Breast epithelium (tissue), 4 donors: ENCODE measurements at regions not wholly inside any gene's neighbourhood (a gene's known extent, or its start where the extent isn't known, plus 50 kb on each side); places are given as distances from the start of the nearest gene placed in this dataset.

Experiments
- DNase-seq, 2 donors: peaks; one replicate each; pipeline ENCODE4 v3.0.0-alpha.2; 2019; ENCODE audit warnings: low spot score in 2 of 2
- H3K27ac ChIP-seq, 2 donors: fragments of 200-600 bp; sonication (generic) in 1 of 2; one replicate each; pipeline ENCODE4 v1.5.1; 2016 to 2019; ENCODE audit warnings: mild to moderate bottlenecking in 1 of 2
- H3K27me3 ChIP-seq, 2 donors: fragments of 200-600 bp; sonication (generic) in 1 of 2; one replicate each; pipeline versions ENCODE4 v1.5.1 to v1.6.0; 2017 to 2019; ENCODE audit warnings: control low read depth in 1 of 2, mild to moderate bottlenecking in 1 of 2
- H3K36me3 ChIP-seq: fragments of 200-600 bp; one replicate; pipeline ENCODE4 v1.5.1; 2019
- H3K4me1 ChIP-seq, 2 donors: fragments of 200-600 bp; sonication (generic); one replicate each; pipeline ENCODE4 v1.5.1; 2016 to 2019; ENCODE audit warnings: control low read depth in 1 of 2
- H3K4me3 ChIP-seq, 3 donors: fragments of 200-600 bp; sonication (generic); 1 replicate in 2 of 3; 2 replicates in 1 of 3; pipeline ENCODE4 v1.5.1; 2016 to 2019; ENCODE audit warnings: mild to moderate bottlenecking in 3 of 3, moderate library complexity in 2 of 3
- H3K9me3 ChIP-seq, 2 donors: fragments of 200-600 bp; sonication (generic) in 1 of 2; one replicate each; pipeline ENCODE4 v1.5.1; 2016 to 2019; ENCODE audit warnings: control low read depth in 1 of 2
- POLR2A ChIP-seq: fragments of 450-650 bp; IDR thresholded peaks from one replicate; pipeline ENCODE4 v1.6.1; 2016; ENCODE audit warnings: antibody characterized with exemption, mild to moderate bottlenecking, moderate library complexity
- POLR2AphosphoS5 ChIP-seq, 3 donors: sonication (generic); formaldehyde crosslinking; IDR thresholded peaks; one replicate each; pipeline ENCODE4 v1.6.1; 2017; ENCODE audit warnings: antibody characterized with exemption in 3 of 3
- intact Hi-C: fragments of 100-400 bp; cut with DNase I; formaldehyde crosslinking; loops from one replicate; pipeline ENCODE4 v1.15.1; 2023; ENCODE audit warnings: low total_unique reads
- TF ChIP-seq, protein P1 (sequence below), 3 donors: fragments of 450-650 bp; IDR thresholded peaks; one replicate each; pipeline ENCODE4 v1.5.1; 2016 to 2017; ENCODE audit warnings: antibody characterized with exemption in 3 of 3, mild to moderate bottlenecking in 3 of 3, moderate library complexity in 3 of 3

GRCh38 chr22:48591286-48592065 is 1236.2 kb downstream of the BRD1 start:
- Histone ChIP-seq H3K27ac (no peak overlapping the region), H3K9me3 (no peaks in the 10 kb centered on the region), H3K4me3 (no peak overlapping the region), H3K36me3 (no peaks in the 10 kb centered on the region), H3K27me3 (peaks cover 0 to 10% of the 10 kb centered on the region in 2 donors), H3K4me1 (no peaks in the 10 kb centered on the region)
- DNase-seq: no peak
- intact Hi-C loops: no loop called here
- TF ChIP-seq, protein P1, sequence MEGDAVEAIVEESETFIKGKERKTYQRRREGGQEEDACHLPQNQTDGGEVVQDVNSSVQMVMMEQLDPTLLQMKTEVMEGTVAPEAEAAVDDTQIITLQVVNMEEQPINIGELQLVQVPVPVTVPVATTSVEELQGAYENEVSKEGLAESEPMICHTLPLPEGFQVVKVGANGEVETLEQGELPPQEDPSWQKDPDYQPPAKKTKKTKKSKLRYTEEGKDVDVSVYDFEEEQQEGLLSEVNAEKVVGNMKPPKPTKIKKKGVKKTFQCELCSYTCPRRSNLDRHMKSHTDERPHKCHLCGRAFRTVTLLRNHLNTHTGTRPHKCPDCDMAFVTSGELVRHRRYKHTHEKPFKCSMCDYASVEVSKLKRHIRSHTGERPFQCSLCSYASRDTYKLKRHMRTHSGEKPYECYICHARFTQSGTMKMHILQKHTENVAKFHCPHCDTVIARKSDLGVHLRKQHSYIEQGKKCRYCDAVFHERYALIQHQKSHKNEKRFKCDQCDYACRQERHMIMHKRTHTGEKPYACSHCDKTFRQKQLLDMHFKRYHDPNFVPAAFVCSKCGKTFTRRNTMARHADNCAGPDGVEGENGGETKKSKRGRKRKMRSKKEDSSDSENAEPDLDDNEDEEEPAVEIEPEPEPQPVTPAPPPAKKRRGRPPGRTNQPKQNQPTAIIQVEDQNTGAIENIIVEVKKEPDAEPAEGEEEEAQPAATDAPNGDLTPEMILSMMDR (IDR thresholded peaks at IDR 0.05): no peak
- TF ChIP-seq POLR2A (no peak), POLR2AphosphoS5 (IDR thresholded peaks at IDR 0.05) (no peak)

GRCh38 chr22:48589901-48590300 is 1237.8 kb downstream of the BRD1 start:
- no peak overlapping the region for H3K27ac ChIP-seq
- H3K9me3 ChIP-seq: no peaks in the 10 kb centered on the region
- TF ChIP-seq POLR2AphosphoS5 (IDR thresholded peaks at IDR 0.05) (no peak), POLR2A (no peak)
- TF ChIP-seq, protein P1 (IDR thresholded peaks at IDR 0.05): no peak
- H3K4me3 ChIP-seq: no peak overlapping the region
- no peaks in the 10 kb centered on the region for H3K36me3 ChIP-seq
- no peaks in the 10 kb centered on the region for H3K4me1 ChIP-seq
- intact Hi-C loops: no loop called here
- no peak for DNase-seq
- peaks cover 0 to 9% of the 10 kb centered on the region in 2 donors for H3K27me3 ChIP-seq

- Histone ChIP-seq H3K27ac (no peak overlapping the region), H3K4me1 (no peaks in the 10 kb centered on the region), H3K9me3 (no peaks in the 10 kb centered on the region), H3K36me3 (no peaks in the 10 kb centered on the region), H3K27me3 (peaks cover 0 to 2% of the 10 kb centered on the region in 2 donors), H3K4me3 (no peak overlapping the region)
- TF ChIP-seq POLR2AphosphoS5 (IDR thresholded peaks at IDR 0.05) (no peak), POLR2A (no peak)
- TF ChIP-seq, protein P1 (IDR thresholded peaks at IDR 0.05): no peak
- no peak for DNase-seq
- intact Hi-C loops: no loop called here
Observed at GRCh38 chr22:48588878-48589450, 1238.7 kb downstream of the BRD1 start.

DNA sequence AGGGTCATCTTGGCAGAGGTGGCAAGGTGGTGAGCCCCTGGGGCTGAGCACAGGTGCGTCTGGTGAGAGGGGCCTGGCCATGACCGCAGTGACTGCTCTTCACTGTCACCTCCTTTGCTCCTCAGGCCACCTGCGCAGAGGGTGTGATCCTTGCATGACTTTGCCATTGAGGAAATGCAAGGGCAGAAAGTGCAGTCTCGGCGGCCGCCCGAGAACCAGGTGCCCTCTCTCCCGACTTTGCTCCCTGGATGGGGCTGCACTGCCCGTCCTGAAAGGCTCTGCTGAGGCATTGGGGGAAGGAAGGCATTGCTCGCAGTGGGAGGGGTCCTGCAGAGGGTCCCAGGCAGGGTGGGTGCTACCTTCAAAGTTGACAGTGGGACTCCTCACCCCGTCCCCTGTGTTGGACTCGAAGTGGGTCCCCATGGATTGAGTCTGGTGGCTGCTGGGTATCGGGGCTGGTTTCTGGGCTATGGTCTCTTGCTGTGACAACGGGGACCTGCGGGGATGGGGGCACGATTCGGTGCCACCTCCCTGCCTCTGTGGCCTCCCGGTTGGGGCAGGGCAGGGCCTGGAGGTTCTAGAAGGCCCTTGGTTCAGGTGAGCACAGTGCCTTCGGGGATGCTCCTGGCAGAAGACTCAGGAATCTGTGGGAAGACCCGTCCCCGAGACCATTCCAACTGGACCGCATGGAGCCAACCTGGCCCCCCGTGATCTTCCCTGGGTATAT is 1239.4 kb downstream of the BRD1 start:
- H3K9me3 ChIP-seq: no peaks in the 10 kb centered on the region
- H3K27ac ChIP-seq: no peak overlapping the region
- no peaks in the 10 kb centered on the region for H3K27me3 ChIP-seq
- H3K36me3 ChIP-seq: no peaks in the 10 kb centered on the region
- H3K4me3 ChIP-seq: no peak overlapping the region
- no peaks in the 10 kb centered on the region for H3K4me1 ChIP-seq
- intact Hi-C loops: no loop called here
- TF ChIP-seq POLR2A (no peak), POLR2AphosphoS5 (IDR thresholded peaks at IDR 0.05) (no peak)
- TF ChIP-seq, protein P1 (IDR thresholded peaks at IDR 0.05): no peak
- DNase-seq: no peak
